GM23248 (cell line): ENCODE measurements at regions not wholly inside any gene's neighbourhood (a gene's known extent, or its start where the extent isn't known, plus 50 kb on each side); places are given as distances from the start of the nearest gene placed in this dataset.

Source experiments
- EZH2 ChIP-seq: fragments of 200-600 bp; sonication (generic); IDR thresholded peaks from 2 replicates; pipeline ENCODE4 v1.6.1; 2018; ENCODE audit warnings: antibody characterized with exemption, mild to moderate bottlenecking; ENCODE audit not compliant: insufficient read depth, poor library complexity, severe bottlenecking
- EZH2phosphoT487 ChIP-seq: fragments of 200-600 bp; sonication (generic); IDR thresholded peaks from 2 replicates; pipeline ENCODE4 v1.6.1; 2018; ENCODE audit warnings: antibody characterized with exemption, moderate library complexity, mild to moderate bottlenecking, low read depth; ENCODE audit not compliant: insufficient read depth

- TF ChIP-seq EZH2 (no peak), EZH2phosphoT487 (no peak)
These were observed 71.5 kb downstream of the MAP10 start for GRCh38 chr1:232876506-232877364.
